ENCODE measurements at regions not wholly inside any gene's neighbourhood (a gene's known extent, or its start where the extent isn't known, plus 50 kb on each side); places are given as distances from the start of the nearest gene placed in this dataset.

GRCh38 chr10:27360581-27361172 lies 120.1 kb upstream of the ACBD5 start:
- Histone ChIP-seq H3K79me2 (ENCODE audit: low read length) (no peaks in the 10 kb centered on the region), H3K4me3 (ENCODE audit: low read length) (no peak overlapping the region), H3K27ac (ENCODE audit: low read length) (no peak overlapping the region), H3K27me3 (ENCODE audit: low read length) (no peaks in the 10 kb centered on the region), H2AFZ (ENCODE audit: low read length) (no peak overlapping the region), H3K4me1 (ENCODE audit: insufficient read depth, low read length) (no peaks in the 10 kb centered on the region), H3K36me3 (ENCODE audit: low read depth, low read length) (no peaks in the 10 kb centered on the region), H3K9ac (ENCODE audit: low read length) (no peak overlapping the region), H3K4me2 (ENCODE audit: low read length) (no peak overlapping the region), H3K9me3 (ENCODE audit: low read length) (no peaks in the 10 kb centered on the region), H3F3A (ENCODE audit: low read length, unreplicated experiment) (no peaks in the 10 kb centered on the region), H3K9me2 (replicated peaks; ENCODE audit: low read length) (no peaks in the 10 kb centered on the region), H4K20me1 (ENCODE audit: low read length) (no peaks in the 10 kb centered on the region)
- intact Hi-C loops (cut with micrococcal nuclease): loop anchor here (2.0 kb wide), 1 partner anchor 138 kb away; no protein-coding TSS in a partner anchor
- ChIA-PET CTCF (interaction anchor here (0.6 kb wide), 1 partner anchor 316 kb away, joined by 3 read pairs; no protein-coding TSS in a partner anchor), POLR2A (ENCODE audit: unreplicated experiment) (no interaction called here)
- ATAC-seq (peak; percentile 78), DNase-seq (peak; percentile 73)
- TF ChIP-seq CTCF (conservative IDR thresholded peaks at IDR 0.05; ENCODE audit: low read depth, low read length): peak; percentile 72
- TF ChIP-seq EZH2 (IDR thresholded peaks at IDR 0.05; ENCODE audit: low read length, unreplicated experiment): no peak
- BruUV-seq (replicated peaks): no TSS peak

GRCh38 chr10:27359792-27360355 lies 119.3 kb upstream of the ACBD5 start:
- DNase-seq: no peak
- no peak for ATAC-seq
- no peak overlapping the region for H2AFZ ChIP-seq (ENCODE audit: low read length)

More at GRCh38 chr10:27359792-27360355, 119.3 kb upstream of the ACBD5 start:
- TF ChIP-seq EZH2 (IDR thresholded peaks at IDR 0.05; ENCODE audit: low read length, unreplicated experiment): no peak
- no peak for TF ChIP-seq CTCF (conservative IDR thresholded peaks at IDR 0.05; ENCODE audit: low read depth, low read length)
- no peak for TF ChIP-seq EZH2phosphoT487 (IDR thresholded peaks at IDR 0.05; ENCODE audit: borderline replicate concordance, low read length)
- POLR2A ChIA-PET (ENCODE audit: unreplicated experiment): no interaction called here
- intact Hi-C loops (cut with micrococcal nuclease): loop anchor here (2.0 kb wide), 1 partner anchor 137 kb away; no protein-coding TSS in a partner anchor
- CTCF ChIA-PET: no interaction called here
- no peaks in the 10 kb centered on the region for H3K79me2 ChIP-seq (ENCODE audit: low read length)
- no peaks in the 10 kb centered on the region for H3K9me3 ChIP-seq (ENCODE audit: low read length)
- H3K27ac ChIP-seq (ENCODE audit: low read length): no peak overlapping the region
- no peaks in the 10 kb centered on the region for H3K4me1 ChIP-seq (ENCODE audit: insufficient read depth, low read length)
- no peaks in the 10 kb centered on the region for H3K36me3 ChIP-seq (ENCODE audit: low read depth, low read length)
- no peak overlapping the region for H3K4me3 ChIP-seq (ENCODE audit: low read length)
- H4K20me1 ChIP-seq (ENCODE audit: low read length): no peaks in the 10 kb centered on the region
- no TSS peak for BruUV-seq (replicated peaks)
- H3K27me3 ChIP-seq (ENCODE audit: low read length): no peaks in the 10 kb centered on the region
- H3K9me2 ChIP-seq (replicated peaks; ENCODE audit: low read length): no peaks in the 10 kb centered on the region
- no peak overlapping the region for H3K9ac ChIP-seq (ENCODE audit: low read length)
- no peak overlapping the region for H3K4me2 ChIP-seq (ENCODE audit: low read length)
- H3F3A ChIP-seq (ENCODE audit: low read length, unreplicated experiment): no peaks in the 10 kb centered on the region

All from PC-3 (cell line).